ENCODE measurements at regions not wholly inside any gene's neighbourhood (a gene's known extent, or its start where the extent isn't known, plus 50 kb on each side); places are given as distances from the start of the nearest gene placed in this dataset.

DNA sequence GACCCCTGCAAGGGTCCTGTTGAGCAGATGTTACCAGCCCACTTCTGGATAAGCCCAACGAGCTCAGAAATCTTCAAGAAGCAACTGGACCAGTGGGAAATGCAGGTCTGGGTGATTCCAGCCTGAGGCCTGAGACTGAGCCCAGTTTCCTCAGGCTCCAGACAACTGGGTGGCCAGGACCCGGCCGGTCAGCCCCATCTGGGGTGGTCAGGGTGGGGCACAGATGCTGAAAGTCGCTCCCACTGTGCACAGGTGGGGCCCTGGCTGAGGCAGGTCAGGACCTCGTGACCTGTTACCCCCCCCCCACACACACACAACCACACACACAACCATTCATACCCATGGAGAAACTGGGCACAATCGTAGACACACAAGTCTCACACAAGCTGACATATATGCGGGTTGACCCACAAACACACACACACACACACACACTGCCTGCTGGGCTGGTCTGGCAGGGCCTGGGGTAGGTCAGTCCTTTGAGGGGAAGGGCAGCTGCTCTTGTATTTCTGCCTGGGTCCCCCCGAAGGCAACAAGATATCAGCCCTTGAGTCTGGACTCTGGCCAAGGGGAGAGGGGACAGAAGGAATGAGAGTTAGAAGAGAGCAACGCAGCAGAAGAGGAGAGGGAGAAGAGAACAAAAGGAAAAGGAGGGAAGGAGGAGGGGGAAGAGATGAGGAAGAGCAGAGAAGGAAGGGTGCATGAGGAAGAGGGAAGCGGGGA, 99.0 kb upstream of the CDH5 start:
- Mint-ChIP-seq H3K4me1 (ENCODE audit: low read depth) (peaks cover 9% of the 10 kb centered on the region), H3K4me3 (no peak overlapping the region), H3K9me3 (no peaks in the 10 kb centered on the region), H3K27ac (no peak overlapping the region), H3K36me3 (ENCODE audit: insufficient read depth in 2 of 2) (no peaks in the 10 kb centered on the region), H3K27me3 (ENCODE audit: low read depth) (peaks cover 42% of the 10 kb centered on the region)
- ATAC-seq (replicated peaks in 1 of 2), result no peak
- DNase-seq, result no peak

DNA sequence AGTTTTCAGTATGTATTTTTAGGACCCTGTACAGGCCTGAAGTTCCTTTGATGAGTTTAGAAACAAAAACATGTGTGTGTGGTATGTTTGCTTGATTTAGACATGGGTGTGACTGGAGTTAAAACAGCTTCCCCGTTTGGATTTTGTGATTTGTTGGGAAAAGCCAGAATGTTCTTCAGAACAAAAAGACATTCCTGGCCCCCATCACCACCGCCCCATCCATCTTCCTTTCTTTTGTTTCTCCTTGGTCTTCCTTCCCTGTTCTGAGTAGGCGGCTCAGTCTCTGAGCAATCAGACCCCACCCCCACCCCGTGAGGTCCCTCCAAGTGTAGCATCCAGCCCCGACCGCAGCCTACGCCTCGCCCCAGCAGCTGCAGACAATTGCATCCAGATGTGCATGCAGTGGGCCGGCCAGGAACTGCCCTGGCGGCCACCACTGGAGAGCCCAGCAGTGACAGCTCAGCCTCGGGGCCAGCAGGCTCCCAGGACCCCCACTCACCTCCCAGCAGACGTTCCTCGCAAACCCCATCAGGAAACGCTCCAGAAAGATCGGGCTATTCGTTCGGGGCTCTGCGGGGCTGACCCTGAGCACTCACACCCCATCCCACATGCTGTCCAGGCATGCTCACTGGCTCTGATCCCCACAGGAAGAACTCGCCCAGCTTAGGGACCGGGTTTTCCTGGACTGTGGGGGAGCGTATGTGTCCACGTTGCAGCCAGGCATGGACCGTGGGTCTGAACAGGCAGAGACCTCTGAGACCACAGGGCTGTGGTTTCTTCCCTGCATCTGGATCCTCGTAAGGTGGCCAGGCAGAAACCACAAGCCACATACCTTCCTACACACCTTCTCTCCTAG, 99.8 kb upstream of the CDH5 start:
- Mint-ChIP-seq H3K4me3 (no peak overlapping the region), H3K27me3 (ENCODE audit: low read depth) (peaks cover 42% of the 10 kb centered on the region), H3K4me1 (ENCODE audit: low read depth) (peaks cover 9% of the 10 kb centered on the region), H3K9me3 (no peaks in the 10 kb centered on the region), H3K36me3 (ENCODE audit: insufficient read depth in 2 of 2) (no peaks in the 10 kb centered on the region), H3K27ac (no peak overlapping the region)
- DNase-seq, result no peak
- no peak for ATAC-seq (replicated peaks in 1 of 2)

DNA sequence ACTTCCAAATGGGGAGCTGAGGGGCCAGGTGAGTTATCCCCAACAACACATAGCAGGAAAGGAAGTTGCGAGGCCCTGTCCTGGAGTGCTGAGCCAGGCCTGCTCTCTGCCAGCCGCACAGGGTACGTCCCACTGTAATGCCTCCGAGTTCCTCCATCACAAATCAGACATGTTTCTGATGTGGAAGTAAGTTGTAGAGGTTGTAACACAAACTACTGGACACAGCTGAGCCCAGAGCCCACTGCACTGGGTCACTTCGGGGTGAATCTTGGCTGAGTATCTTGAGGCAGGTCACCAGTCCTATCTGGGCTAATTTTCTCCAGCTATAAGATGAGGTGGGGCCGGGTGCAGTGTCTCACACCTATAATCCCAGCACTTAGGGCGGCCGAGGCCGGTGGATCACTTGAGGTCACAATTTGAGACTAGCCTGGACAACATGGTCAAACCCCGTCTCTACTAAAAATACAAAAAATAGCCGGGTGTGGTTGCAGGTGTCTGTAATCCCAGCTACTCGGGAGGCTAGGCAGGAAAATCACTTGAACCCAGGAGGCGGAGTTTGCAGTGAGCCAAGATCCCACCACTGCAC, 100.8 kb upstream of the CDH5 start:
- no peak overlapping the region for H3K4me3 Mint-ChIP-seq

DNA sequence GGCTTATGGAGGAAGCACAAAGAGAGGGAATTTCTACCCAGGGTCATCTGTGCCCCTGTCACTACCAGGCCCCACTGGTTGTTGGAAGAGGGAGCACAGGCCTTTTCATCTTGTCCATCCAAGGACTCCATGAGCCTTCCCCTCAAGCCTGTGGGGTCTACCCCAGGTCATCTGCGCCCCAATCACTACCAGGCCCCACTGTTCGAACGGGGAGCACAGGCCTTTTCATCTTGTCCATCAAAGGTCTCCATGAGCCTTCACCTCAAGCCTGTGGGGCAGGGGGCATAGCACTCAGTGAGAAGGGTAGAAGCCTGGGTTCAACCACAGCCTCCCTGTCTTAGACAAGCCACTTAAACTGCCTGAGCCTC, 101.5 kb upstream of the CDH5 start:
- peaks cover 5% of the 10 kb centered on the region for H3K4me1 Mint-ChIP-seq (ENCODE audit: low read depth)
- peaks cover 33% of the 10 kb centered on the region for H3K27me3 Mint-ChIP-seq (ENCODE audit: low read depth)
- H3K27ac Mint-ChIP-seq, result no peak overlapping the region
- no peak for DNase-seq
- no peaks in the 10 kb centered on the region for H3K9me3 Mint-ChIP-seq
- ATAC-seq (replicated peaks in 1 of 2), result no peak
- H3K4me3 Mint-ChIP-seq, result no peak overlapping the region
- no peaks in the 10 kb centered on the region for H3K36me3 Mint-ChIP-seq (ENCODE audit: insufficient read depth in 2 of 2)

More for the DNA sequence above, 100.8 kb upstream of the CDH5 start:
- Mint-ChIP-seq H3K27me3 (ENCODE audit: low read depth) (peaks cover 35% of the 10 kb centered on the region), H3K27ac (no peak overlapping the region), H3K9me3 (no peaks in the 10 kb centered on the region), H3K4me1 (ENCODE audit: low read depth) (peaks cover 6% of the 10 kb centered on the region), H3K36me3 (ENCODE audit: insufficient read depth in 2 of 2) (no peaks in the 10 kb centered on the region)
- DNase-seq, result no peak
- ATAC-seq (replicated peaks in 1 of 2), result no peak

DNA sequence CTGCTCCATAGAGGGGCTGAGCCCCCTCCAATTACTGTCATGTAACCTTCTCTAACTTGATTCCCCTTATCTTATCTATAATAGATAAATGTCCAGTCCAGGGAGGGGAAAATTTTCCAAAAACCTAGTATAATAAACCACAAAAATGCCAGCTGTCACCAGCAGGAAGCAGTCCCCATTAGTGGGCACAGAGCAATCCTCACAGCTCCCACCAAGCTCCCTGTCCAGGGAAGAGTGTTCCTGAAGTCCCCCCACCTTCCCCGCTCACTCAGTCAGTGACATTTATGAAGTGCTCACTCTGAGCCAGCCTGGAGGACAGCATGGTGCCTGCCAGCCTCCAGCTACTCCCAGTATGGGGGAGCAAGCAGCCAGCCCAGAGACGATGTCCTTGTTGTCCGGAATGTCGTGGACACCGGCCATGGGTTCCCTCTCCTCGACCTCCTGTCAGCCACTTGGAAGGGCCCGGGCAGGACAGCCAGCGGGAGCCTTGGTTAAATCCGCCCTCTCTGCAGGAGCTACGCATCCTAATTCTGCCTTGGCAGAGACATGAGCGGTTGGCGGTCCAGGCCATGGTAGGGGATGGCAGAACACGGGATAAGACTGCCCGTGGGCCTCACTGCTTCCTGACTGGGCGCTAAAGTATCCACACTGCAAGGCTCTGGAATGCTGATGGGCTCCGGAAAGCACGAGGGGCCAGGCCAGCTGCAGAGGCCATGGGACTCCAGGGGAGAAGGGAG, 102.0 kb upstream of the CDH5 start:
- ATAC-seq (replicated peaks in 1 of 2) (no peak), DNase-seq (no peak)
- Mint-ChIP-seq H3K9me3 (no peaks in the 10 kb centered on the region), H3K4me1 (ENCODE audit: low read depth) (peaks cover 5% of the 10 kb centered on the region), H3K36me3 (ENCODE audit: insufficient read depth in 2 of 2) (no peaks in the 10 kb centered on the region), H3K27me3 (ENCODE audit: low read depth) (peaks cover 31% of the 10 kb centered on the region), H3K27ac (no peak overlapping the region), H3K4me3 (no peak overlapping the region)

DNA sequence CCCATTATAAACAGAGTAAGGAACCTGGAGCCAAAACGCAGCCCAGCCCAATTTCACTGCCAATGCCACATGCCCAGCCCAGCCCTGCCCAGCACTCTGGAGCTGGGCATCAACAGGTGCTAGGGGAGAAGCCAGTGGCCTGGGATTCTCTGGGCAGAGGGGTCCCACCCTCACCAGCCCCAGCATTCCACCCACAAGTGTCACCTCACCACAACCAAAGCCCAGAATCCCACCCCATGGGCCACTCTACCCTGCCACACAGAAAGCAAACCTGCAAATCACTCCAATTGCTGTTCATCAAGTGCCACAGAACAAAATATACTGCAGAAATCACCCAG, 102.5 kb upstream of the CDH5 start:
- DNase-seq (no peak), ATAC-seq (replicated peaks in 1 of 2) (no peak)
- H3K36me3 Mint-ChIP-seq (ENCODE audit: insufficient read depth in 2 of 2), result no peaks in the 10 kb centered on the region
- H3K27me3 Mint-ChIP-seq (ENCODE audit: low read depth), result peaks cover 25% of the 10 kb centered on the region
- no peaks in the 10 kb centered on the region for H3K9me3 Mint-ChIP-seq
- H3K4me1 Mint-ChIP-seq (ENCODE audit: low read depth), result peaks cover 5% of the 10 kb centered on the region
- no peak overlapping the region for H3K27ac Mint-ChIP-seq
- no peak overlapping the region for H3K4me3 Mint-ChIP-seq

DNA sequence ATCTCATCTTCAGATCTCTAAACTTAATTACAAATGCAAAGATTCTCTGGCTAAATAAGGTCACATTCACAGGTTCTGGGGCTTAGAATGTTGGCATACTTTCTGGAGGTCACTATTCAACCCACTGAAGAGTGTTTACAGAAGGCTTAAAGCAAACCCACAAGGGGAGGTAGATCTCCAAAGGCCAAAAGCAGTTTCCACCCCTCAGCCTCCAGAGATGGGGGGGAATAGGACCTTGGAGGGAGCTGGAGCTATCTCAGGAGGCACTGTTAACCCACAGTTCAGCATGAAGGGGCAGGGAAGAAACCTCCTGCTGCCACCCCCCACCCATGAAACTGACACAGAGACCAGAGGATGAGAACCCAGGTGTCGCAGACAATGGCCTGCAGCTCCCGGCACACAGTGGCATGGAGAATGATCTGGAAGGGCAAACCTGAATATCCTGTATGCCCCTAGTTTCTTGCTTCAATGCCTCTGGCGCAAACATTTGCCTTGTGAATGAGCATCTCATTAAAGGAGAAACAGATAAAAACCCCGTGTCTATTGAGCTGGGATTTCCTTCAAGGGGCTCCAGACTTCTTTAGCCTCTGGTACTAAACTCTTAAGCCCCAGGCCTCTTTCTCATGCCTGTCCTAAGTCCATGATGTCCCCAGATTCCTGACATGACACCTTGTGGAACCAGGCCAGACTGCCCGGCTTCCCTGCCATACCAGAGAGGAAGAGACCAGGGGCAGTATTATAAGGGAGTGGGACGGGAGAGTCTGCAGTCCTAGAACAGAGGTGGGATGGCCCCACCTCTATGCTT, 103.1 kb upstream of the CDH5 start:
- Mint-ChIP-seq H3K27ac (no peak overlapping the region), H3K27me3 (ENCODE audit: low read depth) (peaks cover 21% of the 10 kb centered on the region), H3K36me3 (ENCODE audit: insufficient read depth in 2 of 2) (no peaks in the 10 kb centered on the region), H3K4me3 (no peak overlapping the region), H3K9me3 (no peaks in the 10 kb centered on the region), H3K4me1 (ENCODE audit: low read depth) (peaks cover 5% of the 10 kb centered on the region)
- DNase-seq, result no peak
- no peak for ATAC-seq (replicated peaks in 1 of 2)

DNA sequence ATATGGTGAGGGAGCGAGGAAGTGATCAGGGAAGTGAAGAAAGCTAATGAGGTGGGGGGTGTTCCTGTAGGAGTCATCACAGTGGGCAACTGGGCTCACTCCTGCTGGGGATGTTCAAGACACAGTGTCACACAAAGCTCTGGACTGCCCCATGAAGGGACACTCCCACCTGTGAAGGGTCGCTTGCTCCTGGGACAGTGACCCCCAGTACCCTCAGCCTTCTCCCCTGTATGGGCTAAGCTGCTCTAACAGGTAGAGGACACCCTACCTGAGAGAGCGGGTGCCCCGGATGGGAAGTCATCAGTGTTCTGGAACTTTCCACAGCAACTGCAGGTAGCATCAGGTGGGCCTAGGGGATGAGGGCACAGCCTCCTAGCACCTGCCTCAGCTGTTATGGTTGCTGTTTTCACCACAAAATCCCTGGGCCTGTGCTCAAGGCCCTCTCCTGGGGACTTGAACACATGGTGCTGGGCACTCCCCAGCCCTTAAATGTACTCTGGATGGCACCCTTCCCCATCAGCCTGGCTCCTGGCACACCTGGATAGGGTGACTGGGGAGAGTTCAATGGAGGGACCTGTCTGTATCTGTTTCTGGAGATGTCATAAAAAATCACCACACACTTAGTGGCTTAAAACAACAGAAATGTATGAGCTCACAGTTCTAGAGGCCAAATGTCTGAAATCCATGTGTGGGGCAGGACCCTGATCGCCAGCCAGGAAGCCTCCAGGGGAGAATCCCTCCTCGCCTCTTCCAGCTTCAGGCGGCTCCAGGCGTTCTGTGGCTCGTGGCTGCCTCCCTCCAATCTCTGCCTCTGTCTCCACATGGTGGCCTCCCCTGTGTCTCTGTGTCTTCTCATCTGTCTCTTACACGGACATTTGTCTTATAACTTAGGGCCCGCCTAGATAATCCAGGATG, 104.0 kb upstream of the CDH5 start:
- Mint-ChIP-seq H3K27ac (no peak overlapping the region), H3K36me3 (ENCODE audit: insufficient read depth in 2 of 2) (no peaks in the 10 kb centered on the region), H3K4me3 (no peak overlapping the region), H3K27me3 (ENCODE audit: low read depth) (peaks cover 13% of the 10 kb centered on the region), H3K4me1 (ENCODE audit: low read depth) (peaks cover 5% of the 10 kb centered on the region), H3K9me3 (no peaks in the 10 kb centered on the region)
- DNase-seq, result no peak
- no peak for ATAC-seq (replicated peaks in 1 of 2)

DNA sequence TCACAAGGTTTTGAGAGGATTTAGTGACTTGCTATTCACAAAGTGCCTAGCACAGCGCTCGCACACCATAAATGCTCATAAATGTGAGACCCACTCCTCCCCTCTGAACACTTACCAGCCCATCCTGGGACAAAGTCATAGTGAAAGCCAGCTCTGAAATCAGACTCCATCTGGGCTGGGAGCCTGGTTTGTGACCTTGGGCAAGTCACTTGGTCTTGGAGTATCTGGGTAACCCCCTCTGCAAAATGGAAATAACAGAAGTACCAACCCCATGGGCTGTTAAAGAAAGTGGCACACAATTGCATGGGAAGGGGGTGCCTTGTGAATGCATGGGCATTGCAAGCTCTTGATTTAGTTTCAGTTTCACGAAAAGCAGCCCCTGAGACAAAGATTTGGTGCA, 104.7 kb upstream of the CDH5 start:
- Mint-ChIP-seq H3K4me3 (no peak overlapping the region), H3K9me3 (no peaks in the 10 kb centered on the region), H3K36me3 (ENCODE audit: insufficient read depth in 2 of 2) (no peaks in the 10 kb centered on the region), H3K27ac (no peak overlapping the region), H3K4me1 (ENCODE audit: low read depth) (peaks cover 4% of the 10 kb centered on the region), H3K27me3 (ENCODE audit: low read depth) (peaks cover 10% of the 10 kb centered on the region)
- ATAC-seq (replicated peaks in 1 of 2), result no peak
- DNase-seq, result no peak

DNA sequence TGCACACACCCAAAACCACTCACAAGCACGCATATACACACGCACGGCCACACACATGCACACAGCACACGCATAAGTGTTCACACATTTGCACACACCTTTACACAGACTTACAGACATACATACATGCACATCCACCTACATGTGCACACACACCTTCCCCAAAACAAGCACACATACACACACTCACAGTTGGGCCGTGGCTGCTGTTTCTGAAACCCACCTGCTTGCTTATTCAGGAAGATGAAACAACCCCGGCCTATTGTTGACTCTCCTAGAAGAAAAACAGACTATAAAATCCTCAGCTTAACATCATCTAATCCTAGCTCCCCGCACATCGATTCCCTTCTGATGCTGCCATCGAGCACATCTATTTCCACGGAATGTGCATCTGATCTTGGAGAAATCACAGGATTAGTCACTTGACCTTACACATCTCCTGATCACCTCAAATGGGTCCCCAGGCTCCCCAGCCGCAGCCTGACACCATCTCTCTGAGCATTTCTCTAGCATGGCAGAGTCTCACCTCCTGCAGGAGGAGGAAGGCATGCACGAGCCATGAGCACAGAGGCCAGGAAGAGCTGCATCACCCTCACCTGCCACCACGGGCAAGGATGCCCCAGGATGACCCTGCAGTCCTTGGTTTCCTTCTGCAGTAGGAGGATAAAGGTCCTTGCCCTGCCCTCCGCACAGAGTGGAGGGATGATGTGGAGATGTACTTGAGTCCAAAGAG, 105.8 kb upstream of the CDH5 start:
- ATAC-seq (replicated peaks in 1 of 2), result no peak
- DNase-seq, result no peak
- H3K36me3 Mint-ChIP-seq (ENCODE audit: insufficient read depth in 2 of 2), result no peaks in the 10 kb centered on the region

More for the DNA sequence above, 105.8 kb upstream of the CDH5 start:
- no peaks in the 10 kb centered on the region for H3K27me3 Mint-ChIP-seq (ENCODE audit: low read depth)
- no peak overlapping the region for H3K4me3 Mint-ChIP-seq
- no peaks in the 10 kb centered on the region for H3K9me3 Mint-ChIP-seq
- no peaks in the 10 kb centered on the region for H3K4me1 Mint-ChIP-seq (ENCODE audit: low read depth)
- H3K27ac Mint-ChIP-seq, result no peak overlapping the region
